WTC11 (cell line): ENCODE measurements at regions not wholly inside any gene's neighbourhood (a gene's known extent, or its start where the extent isn't known, plus 50 kb on each side); places are given as distances from the start of the nearest gene placed in this dataset.
"Not testable (repeated sequence)": the region's sequence is repeated elsewhere in the genome, so short reads cannot be mapped to it uniquely, and the experiment has no call there.

ENCODE experiments used
- ATAC-seq: fragments of 200-7000 bp; cut with Tn5 transposase; 2 replicates; pipeline ENCODE4 v1.10.0; 2021; ENCODE audit warnings: mild to moderate bottlenecking, moderate library complexity
- CTCF ChIA-PET: fragments of 300-600 bp; sonication (Branson Sonifier 250); formaldehyde crosslinking; loops from one replicate; lab custom pipeline; 2021; ENCODE audit warnings: antibody characterized with exemption; lab: Charles Lee
- POLR2A ChIA-PET: fragments of 350-600 bp; sonication (Branson Sonifier 250); formaldehyde crosslinking; loops from one replicate; lab custom pipeline; 2021; ENCODE audit warnings: antibody characterized with exemption; lab: Charles Lee
- DNase-seq: peaks from one replicate; pipeline ENCODE4 v3.0.0; 2021; ENCODE audit warnings: low spot score
- H3K27ac Mint-ChIP-seq: 2 replicates; pipeline ENCODE4 v1.8.0; 2021; ENCODE audit warnings: mixed read lengths
- H3K27me3 Mint-ChIP-seq: 2 replicates; pipeline ENCODE4 v1.8.0; 2021; ENCODE audit warnings: low read depth, mild to moderate bottlenecking, moderate library complexity, mixed read lengths
- H3K36me3 Mint-ChIP-seq: 2 replicates; pipeline ENCODE4 v1.8.0; 2021; ENCODE audit warnings: mixed read lengths
- H3K4me1 Mint-ChIP-seq: 2 replicates; pipeline ENCODE4 v1.8.0; 2022; ENCODE audit warnings: mixed read lengths
- H3K4me3 Mint-ChIP-seq: 2 replicates; pipeline ENCODE4 v1.8.0; 2021; ENCODE audit warnings: mild to moderate bottlenecking, moderate library complexity, mixed read lengths
- H3K9me3 Mint-ChIP-seq: 2 replicates; pipeline ENCODE4 v1.8.0; 2021; ENCODE audit warnings: mixed read lengths

GRCh38 chr14:19195146-19195545 is 227.9 kb downstream of the POTEM start:
- ATAC-seq, H3K27ac Mint-ChIP-seq, CTCF ChIA-PET, H3K4me3 Mint-ChIP-seq, H3K27me3 Mint-ChIP-seq, POLR2A ChIA-PET, DNase-seq, H3K4me1 Mint-ChIP-seq: not testable (repeated sequence)
- Mint-ChIP-seq H3K36me3 (peaks cover 11% of the 10 kb centered on the region), H3K9me3 (peaks cover 13% of the 10 kb centered on the region)

GRCh38 chr14:19197488-19198234 is 230.4 kb downstream of the POTEM start:
- peaks cover 19% of the 10 kb centered on the region for H3K36me3 Mint-ChIP-seq
- CTCF ChIA-PET, H3K27me3 Mint-ChIP-seq, H3K4me3 Mint-ChIP-seq, DNase-seq, H3K4me1 Mint-ChIP-seq, POLR2A ChIA-PET, ATAC-seq, H3K27ac Mint-ChIP-seq: not testable (repeated sequence)
- peaks cover 13% of the 10 kb centered on the region for H3K9me3 Mint-ChIP-seq

- H3K27me3 Mint-ChIP-seq, CTCF ChIA-PET, POLR2A ChIA-PET, ATAC-seq, H3K4me3 Mint-ChIP-seq, H3K27ac Mint-ChIP-seq, H3K4me1 Mint-ChIP-seq, DNase-seq: not testable (repeated sequence)
- Mint-ChIP-seq H3K36me3 (peaks cover 19% of the 10 kb centered on the region), H3K9me3 (peaks cover 10% of the 10 kb centered on the region)
Observed at GRCh38 chr14:19198341-19198740, 231.1 kb downstream of the POTEM start.

- H3K4me1 Mint-ChIP-seq, ATAC-seq, POLR2A ChIA-PET, H3K27ac Mint-ChIP-seq, CTCF ChIA-PET, H3K4me3 Mint-ChIP-seq, H3K27me3 Mint-ChIP-seq, DNase-seq: not testable (repeated sequence)
- Mint-ChIP-seq H3K9me3 (peaks cover 13% of the 10 kb centered on the region), H3K36me3 (peaks cover 20% of the 10 kb centered on the region)
Observed at GRCh38 chr14:19201394-19202052, 232.6 kb downstream of the POTEG start.

GRCh38 chr14:19202053-19202442 is 232.1 kb downstream of the POTEG start:
- Mint-ChIP-seq H3K36me3 (peaks cover 19% of the 10 kb centered on the region), H3K9me3 (peaks cover 12% of the 10 kb centered on the region)

GRCh38 chr14:19203250-19203972 is 230.7 kb downstream of the POTEG start:
- H3K27me3 Mint-ChIP-seq, POLR2A ChIA-PET, H3K4me3 Mint-ChIP-seq, H3K4me1 Mint-ChIP-seq, CTCF ChIA-PET, ATAC-seq, H3K27ac Mint-ChIP-seq, DNase-seq, H3K9me3 Mint-ChIP-seq: not testable (repeated sequence)
- peaks cover 13% of the 10 kb centered on the region for H3K36me3 Mint-ChIP-seq

More at GRCh38 chr14:19202053-19202442, 232.1 kb downstream of the POTEG start:
- CTCF ChIA-PET, POLR2A ChIA-PET, H3K4me3 Mint-ChIP-seq, H3K27me3 Mint-ChIP-seq, ATAC-seq, H3K4me1 Mint-ChIP-seq, H3K27ac Mint-ChIP-seq, DNase-seq: not testable (repeated sequence)

- H3K9me3 Mint-ChIP-seq, DNase-seq, H3K4me3 Mint-ChIP-seq, H3K27me3 Mint-ChIP-seq, POLR2A ChIA-PET, H3K27ac Mint-ChIP-seq, CTCF ChIA-PET, H3K4me1 Mint-ChIP-seq, ATAC-seq: not testable (repeated sequence)
- peaks cover 13% of the 10 kb centered on the region for H3K36me3 Mint-ChIP-seq
Observed at GRCh38 chr14:19204827-19205226, 229.3 kb downstream of the POTEG start.

GRCh38 chr14:19216480-19216879 is 217.7 kb downstream of the POTEG start:
- H3K27me3 Mint-ChIP-seq, H3K4me1 Mint-ChIP-seq, H3K27ac Mint-ChIP-seq, H3K36me3 Mint-ChIP-seq, POLR2A ChIA-PET, ATAC-seq, H3K4me3 Mint-ChIP-seq, CTCF ChIA-PET, DNase-seq: not testable (repeated sequence)
- H3K9me3 Mint-ChIP-seq, result peaks cover 10% of the 10 kb centered on the region

- CTCF ChIA-PET, DNase-seq, H3K4me1 Mint-ChIP-seq, ATAC-seq, H3K9me3 Mint-ChIP-seq, H3K27me3 Mint-ChIP-seq, H3K36me3 Mint-ChIP-seq, H3K4me3 Mint-ChIP-seq, POLR2A ChIA-PET, H3K27ac Mint-ChIP-seq: not testable (repeated sequence)
Observed at GRCh38 chr14:19219423-19219822, 214.7 kb downstream of the POTEG start.

- H3K4me1 Mint-ChIP-seq, POLR2A ChIA-PET, CTCF ChIA-PET, H3K9me3 Mint-ChIP-seq, H3K27ac Mint-ChIP-seq, DNase-seq, H3K27me3 Mint-ChIP-seq, H3K36me3 Mint-ChIP-seq, ATAC-seq, H3K4me3 Mint-ChIP-seq: not testable (repeated sequence)
Observed at GRCh38 chr14:19231421-19231820, 202.7 kb downstream of the POTEG start.

- CTCF ChIA-PET, DNase-seq, POLR2A ChIA-PET, ATAC-seq, H3K27me3 Mint-ChIP-seq, H3K36me3 Mint-ChIP-seq, H3K27ac Mint-ChIP-seq, H3K9me3 Mint-ChIP-seq, H3K4me3 Mint-ChIP-seq, H3K4me1 Mint-ChIP-seq: not testable (repeated sequence)
Observed at GRCh38 chr14:19234059-19234458, 200.1 kb downstream of the POTEG start.

GRCh38 chr14:19237656-19238055 is 196.5 kb downstream of the POTEG start:
- H3K27me3 Mint-ChIP-seq, H3K36me3 Mint-ChIP-seq, CTCF ChIA-PET, H3K4me1 Mint-ChIP-seq, POLR2A ChIA-PET, H3K9me3 Mint-ChIP-seq, ATAC-seq, DNase-seq, H3K27ac Mint-ChIP-seq, H3K4me3 Mint-ChIP-seq: not testable (repeated sequence)
